OCI-LY3 (cell line): ENCODE measurements at regions not wholly inside any gene's neighbourhood (a gene's known extent, or its start where the extent isn't known, plus 50 kb on each side); places are given as distances from the start of the nearest gene placed in this dataset.

Experiments used
- H2AFZ ChIP-seq: fragments of 200-600, 300-600 bp; shearing (Covaris generic); 2 replicates; pipeline ENCODE4 v1.6.0; 2014; ENCODE audit warnings: antibody characterized with exemption, low read depth, low read length
- H3K27ac ChIP-seq: fragments of 200-600, 300-600 bp; sonication (generic); 2 replicates; pipeline ENCODE4 v1.5.1; 2014; ENCODE audit warnings: mild to moderate bottlenecking, low read length, moderate library complexity, mixed read lengths
- H3K27me3 ChIP-seq: fragments of 200-600, 300-600 bp; sonication (generic); 2 replicates; pipeline ENCODE4 v1.6.1; 2014; ENCODE audit warnings: low read depth, low read length, mixed read lengths
- H3K36me3 ChIP-seq: fragments of 200-600, 300-600 bp; sonication (generic); replicated peaks from 2 replicates; pipeline ENCODE3; 2014; ENCODE audit warnings: low read depth, low read length, mixed read lengths
- H3K4me1 ChIP-seq: fragments of 300-600, 200-600 bp; sonication (generic); 2 replicates; pipeline ENCODE4 v1.6.1; 2014; ENCODE audit warnings: low read length, mixed read lengths
- H3K4me2 ChIP-seq: fragments of 200-600, 300-600 bp; sonication (generic); 2 replicates; pipeline ENCODE4 v1.6.1; 2014; ENCODE audit warnings: low read length, mixed read lengths
- H3K4me3 ChIP-seq: fragments of 300-600, 200-600 bp; sonication (generic); 2 replicates; pipeline ENCODE4 v1.5.1; 2014; ENCODE audit warnings: antibody characterized with exemption, mild to moderate bottlenecking, low read length, moderate library complexity
- H3K79me2 ChIP-seq: fragments of 300-600, 200-600 bp; shearing (Covaris generic); 2 replicates; pipeline ENCODE4 v1.6.1; 2014; ENCODE audit warnings: mild to moderate bottlenecking, low read length, mixed read lengths
- H3K9ac ChIP-seq: fragments of 300-600, 200-600 bp; shearing (Covaris generic); 2 replicates; pipeline ENCODE4 v1.6.0; 2014; ENCODE audit warnings: mild to moderate bottlenecking, low read length, moderate library complexity
- H3K9me3 ChIP-seq: fragments of 200-600, 300-600 bp; shearing (Covaris generic); 2 replicates; pipeline ENCODE4 v1.6.1; 2014; ENCODE audit warnings: low read length, mixed read lengths; ENCODE audit not compliant: insufficient read depth
- H4K20me1 ChIP-seq: fragments of 200-600, 300-600 bp; sonication (generic); 2 replicates; pipeline ENCODE4 v1.6.1; 2016; ENCODE audit warnings: low read length, mixed read lengths; ENCODE audit not compliant: insufficient read depth
- EZH2phosphoT487 ChIP-seq: fragments of 200-600 bp; shearing (Covaris generic); IDR thresholded peaks from 2 replicates; pipeline ENCODE4 v1.6.1; 2018; ENCODE audit warnings: antibody characterized with exemption, mixed run types, low read depth
- TF ChIP-seq, protein P1 (sequence below): fragments of 200-600, 300-600 bp; sonication (generic); IDR thresholded peaks from 2 replicates; pipeline ENCODE4 v1.5.1; 2014; ENCODE audit warnings: antibody characterized with exemption, low read length, low read depth

DNA sequence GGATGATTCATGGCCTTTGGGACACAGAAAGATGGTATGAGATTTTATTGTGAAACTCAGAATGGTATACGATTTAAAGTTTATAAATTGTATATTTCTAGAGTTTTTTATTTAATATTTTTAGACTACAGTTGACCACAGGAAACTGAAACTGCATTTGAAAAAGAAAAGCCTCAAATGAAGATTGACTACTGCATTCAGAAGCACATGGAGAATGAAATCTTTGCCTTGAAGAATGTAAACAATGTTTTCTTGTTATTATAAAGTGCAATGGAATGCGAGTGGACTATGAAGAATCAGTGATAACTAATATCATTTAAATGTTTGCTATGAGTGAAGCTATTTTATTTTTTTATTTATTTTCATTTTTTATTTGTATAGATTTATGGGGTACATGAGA, 169.1 kb upstream of the CDH18 start:
- Histone ChIP-seq H3K9me3 (no peaks in the 10 kb centered on the region), H3K4me2 (no peak overlapping the region), H2AFZ (no peak overlapping the region), H4K20me1 (no peaks in the 10 kb centered on the region), H3K4me3 (no peak overlapping the region), H3K9ac (no peak overlapping the region), H3K27me3 (no peaks in the 10 kb centered on the region), H3K79me2 (no peaks in the 10 kb centered on the region), H3K4me1 (no peaks in the 10 kb centered on the region), H3K27ac (no peak overlapping the region), H3K36me3 (no peaks in the 10 kb centered on the region)
- TF ChIP-seq, protein P1, sequence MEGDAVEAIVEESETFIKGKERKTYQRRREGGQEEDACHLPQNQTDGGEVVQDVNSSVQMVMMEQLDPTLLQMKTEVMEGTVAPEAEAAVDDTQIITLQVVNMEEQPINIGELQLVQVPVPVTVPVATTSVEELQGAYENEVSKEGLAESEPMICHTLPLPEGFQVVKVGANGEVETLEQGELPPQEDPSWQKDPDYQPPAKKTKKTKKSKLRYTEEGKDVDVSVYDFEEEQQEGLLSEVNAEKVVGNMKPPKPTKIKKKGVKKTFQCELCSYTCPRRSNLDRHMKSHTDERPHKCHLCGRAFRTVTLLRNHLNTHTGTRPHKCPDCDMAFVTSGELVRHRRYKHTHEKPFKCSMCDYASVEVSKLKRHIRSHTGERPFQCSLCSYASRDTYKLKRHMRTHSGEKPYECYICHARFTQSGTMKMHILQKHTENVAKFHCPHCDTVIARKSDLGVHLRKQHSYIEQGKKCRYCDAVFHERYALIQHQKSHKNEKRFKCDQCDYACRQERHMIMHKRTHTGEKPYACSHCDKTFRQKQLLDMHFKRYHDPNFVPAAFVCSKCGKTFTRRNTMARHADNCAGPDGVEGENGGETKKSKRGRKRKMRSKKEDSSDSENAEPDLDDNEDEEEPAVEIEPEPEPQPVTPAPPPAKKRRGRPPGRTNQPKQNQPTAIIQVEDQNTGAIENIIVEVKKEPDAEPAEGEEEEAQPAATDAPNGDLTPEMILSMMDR = no peak
- TF ChIP-seq EZH2phosphoT487 = no peak

DNA sequence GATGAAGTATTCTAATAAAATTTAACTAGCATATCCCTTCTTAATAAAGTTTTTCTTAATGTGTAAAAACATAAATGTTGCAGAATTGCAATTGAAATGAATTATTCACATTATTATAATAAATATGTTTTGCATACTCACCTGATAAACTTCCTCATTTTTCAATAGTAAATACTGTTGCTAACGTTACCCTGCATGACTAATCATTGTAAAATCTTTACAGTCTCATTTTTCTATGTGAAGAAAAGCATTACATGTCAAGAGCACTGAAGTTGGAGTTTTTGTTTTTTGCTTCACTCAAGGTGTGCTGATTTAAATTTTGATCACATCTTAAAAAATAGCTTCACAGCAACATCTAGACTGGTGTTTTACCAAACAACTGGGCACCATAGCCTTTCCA, 157.2 kb upstream of the CDH18 start:
- no peak for TF ChIP-seq EZH2phosphoT487
- TF ChIP-seq, protein P1 = no peak

DNA sequence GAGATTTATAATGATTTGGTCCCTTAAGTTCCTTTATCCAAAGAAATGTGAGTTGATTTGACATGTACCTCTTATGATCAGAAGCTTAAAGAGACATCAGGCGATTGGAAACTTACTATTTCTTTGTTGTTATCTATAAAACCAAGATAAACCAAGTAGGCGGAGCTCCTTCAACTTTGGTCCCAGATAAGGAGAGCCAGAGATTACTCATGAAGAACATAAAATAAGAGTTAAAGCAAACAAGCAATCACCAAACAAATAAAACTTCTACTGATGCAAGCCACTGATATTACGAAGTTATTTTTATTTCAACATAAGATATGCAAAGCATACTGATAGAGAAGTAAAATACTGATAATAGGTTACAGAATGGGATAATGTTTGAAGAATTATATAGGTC, 141.5 kb upstream of the CDH18 start:
- Histone ChIP-seq H3K9me3 (no peaks in the 10 kb centered on the region), H3K4me1 (no peaks in the 10 kb centered on the region), H3K36me3 (no peaks in the 10 kb centered on the region), H4K20me1 (no peaks in the 10 kb centered on the region), H3K79me2 (no peaks in the 10 kb centered on the region), H2AFZ (no peak overlapping the region), H3K9ac (no peak overlapping the region), H3K4me2 (no peak overlapping the region), H3K27ac (no peak overlapping the region), H3K27me3 (no peaks in the 10 kb centered on the region), H3K4me3 (no peak overlapping the region)
- TF ChIP-seq, protein P1 = no peak
- no peak for TF ChIP-seq EZH2phosphoT487

More for the DNA sequence above, 157.2 kb upstream of the CDH18 start:
- no peak overlapping the region for H3K4me2 ChIP-seq
- H3K4me3 ChIP-seq = no peak overlapping the region
- no peaks in the 10 kb centered on the region for H3K36me3 ChIP-seq
- H4K20me1 ChIP-seq = no peaks in the 10 kb centered on the region
- H3K9me3 ChIP-seq = no peaks in the 10 kb centered on the region
- no peaks in the 10 kb centered on the region for H3K27me3 ChIP-seq
- H3K27ac ChIP-seq = no peak overlapping the region
- H3K79me2 ChIP-seq = no peaks in the 10 kb centered on the region
- H2AFZ ChIP-seq = no peak overlapping the region
- H3K4me1 ChIP-seq = no peaks in the 10 kb centered on the region
- H3K9ac ChIP-seq = no peak overlapping the region

DNA sequence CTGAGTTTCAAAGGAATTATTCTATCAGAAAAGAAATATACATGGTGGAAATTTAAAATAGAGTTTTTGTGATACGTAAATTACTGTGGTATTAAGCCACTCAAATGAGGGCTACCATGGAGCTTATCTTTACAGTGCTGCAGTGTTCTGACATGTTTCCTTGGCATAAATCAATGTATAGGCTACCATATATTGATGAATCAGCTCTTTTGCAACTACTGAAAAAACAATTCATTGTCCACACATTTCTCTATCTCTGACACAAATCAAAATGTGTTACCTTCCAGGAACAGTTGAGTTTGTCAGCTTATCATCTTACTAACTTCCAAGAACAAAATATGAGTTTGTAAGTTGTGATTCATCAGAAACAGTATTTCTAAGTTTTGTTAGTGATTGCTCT, 140.3 kb upstream of the CDH18 start:
- Histone ChIP-seq H3K79me2 (no peaks in the 10 kb centered on the region), H3K9me3 (no peaks in the 10 kb centered on the region), H2AFZ (no peak overlapping the region), H3K4me3 (no peak overlapping the region), H3K36me3 (no peaks in the 10 kb centered on the region), H3K4me1 (no peaks in the 10 kb centered on the region), H3K27ac (no peak overlapping the region), H4K20me1 (no peaks in the 10 kb centered on the region), H3K9ac (no peak overlapping the region), H3K4me2 (no peak overlapping the region), H3K27me3 (no peaks in the 10 kb centered on the region)
- TF ChIP-seq, protein P1 = no peak
- TF ChIP-seq EZH2phosphoT487 = no peak
